ENCODE measurements at regions not wholly inside any gene's neighbourhood (a gene's known extent, or its start where the extent isn't known, plus 50 kb on each side); places are given as distances from the start of the nearest gene placed in this dataset.

DNA sequence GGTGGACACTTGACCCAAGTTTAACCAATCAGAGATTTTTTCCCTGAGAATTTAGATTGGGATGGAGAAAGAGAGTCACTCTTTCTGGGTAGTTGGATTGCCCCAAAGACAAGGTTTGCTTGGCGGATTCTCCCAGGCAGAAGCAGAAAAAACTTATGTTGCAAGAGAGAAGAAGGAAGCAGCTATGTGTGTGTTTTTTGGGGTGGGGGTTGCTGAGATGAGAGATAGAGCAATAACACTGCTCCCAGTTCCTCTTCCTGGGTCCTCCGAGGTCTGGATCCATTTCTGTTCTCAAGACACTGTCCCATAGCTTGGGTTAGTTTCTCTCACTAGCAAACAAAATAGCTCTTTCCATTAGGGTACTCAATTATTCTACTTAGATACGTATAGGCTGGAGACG, 222.1 kb downstream of the STIM2 start:
- TF ChIP-seq, protein P1, sequence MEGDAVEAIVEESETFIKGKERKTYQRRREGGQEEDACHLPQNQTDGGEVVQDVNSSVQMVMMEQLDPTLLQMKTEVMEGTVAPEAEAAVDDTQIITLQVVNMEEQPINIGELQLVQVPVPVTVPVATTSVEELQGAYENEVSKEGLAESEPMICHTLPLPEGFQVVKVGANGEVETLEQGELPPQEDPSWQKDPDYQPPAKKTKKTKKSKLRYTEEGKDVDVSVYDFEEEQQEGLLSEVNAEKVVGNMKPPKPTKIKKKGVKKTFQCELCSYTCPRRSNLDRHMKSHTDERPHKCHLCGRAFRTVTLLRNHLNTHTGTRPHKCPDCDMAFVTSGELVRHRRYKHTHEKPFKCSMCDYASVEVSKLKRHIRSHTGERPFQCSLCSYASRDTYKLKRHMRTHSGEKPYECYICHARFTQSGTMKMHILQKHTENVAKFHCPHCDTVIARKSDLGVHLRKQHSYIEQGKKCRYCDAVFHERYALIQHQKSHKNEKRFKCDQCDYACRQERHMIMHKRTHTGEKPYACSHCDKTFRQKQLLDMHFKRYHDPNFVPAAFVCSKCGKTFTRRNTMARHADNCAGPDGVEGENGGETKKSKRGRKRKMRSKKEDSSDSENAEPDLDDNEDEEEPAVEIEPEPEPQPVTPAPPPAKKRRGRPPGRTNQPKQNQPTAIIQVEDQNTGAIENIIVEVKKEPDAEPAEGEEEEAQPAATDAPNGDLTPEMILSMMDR (IDR thresholded peaks at IDR 0.05; ENCODE audit: low read depth, low read length, poor library complexity, severe bottlenecking): no peak
- TF ChIP-seq EZH2phosphoT487 (IDR thresholded peaks at IDR 0.05; ENCODE audit: borderline replicate concordance, low read length): no peak

Data from DOHH2 (cell line).